ENCODE measurements at regions not wholly inside any gene's neighbourhood (a gene's known extent, or its start where the extent isn't known, plus 50 kb on each side); places are given as distances from the start of the nearest gene placed in this dataset.
"Not testable (repeated sequence)": the region's sequence is repeated elsewhere in the genome, so short reads cannot be mapped to it uniquely, and the experiment has no call there.

DNA sequence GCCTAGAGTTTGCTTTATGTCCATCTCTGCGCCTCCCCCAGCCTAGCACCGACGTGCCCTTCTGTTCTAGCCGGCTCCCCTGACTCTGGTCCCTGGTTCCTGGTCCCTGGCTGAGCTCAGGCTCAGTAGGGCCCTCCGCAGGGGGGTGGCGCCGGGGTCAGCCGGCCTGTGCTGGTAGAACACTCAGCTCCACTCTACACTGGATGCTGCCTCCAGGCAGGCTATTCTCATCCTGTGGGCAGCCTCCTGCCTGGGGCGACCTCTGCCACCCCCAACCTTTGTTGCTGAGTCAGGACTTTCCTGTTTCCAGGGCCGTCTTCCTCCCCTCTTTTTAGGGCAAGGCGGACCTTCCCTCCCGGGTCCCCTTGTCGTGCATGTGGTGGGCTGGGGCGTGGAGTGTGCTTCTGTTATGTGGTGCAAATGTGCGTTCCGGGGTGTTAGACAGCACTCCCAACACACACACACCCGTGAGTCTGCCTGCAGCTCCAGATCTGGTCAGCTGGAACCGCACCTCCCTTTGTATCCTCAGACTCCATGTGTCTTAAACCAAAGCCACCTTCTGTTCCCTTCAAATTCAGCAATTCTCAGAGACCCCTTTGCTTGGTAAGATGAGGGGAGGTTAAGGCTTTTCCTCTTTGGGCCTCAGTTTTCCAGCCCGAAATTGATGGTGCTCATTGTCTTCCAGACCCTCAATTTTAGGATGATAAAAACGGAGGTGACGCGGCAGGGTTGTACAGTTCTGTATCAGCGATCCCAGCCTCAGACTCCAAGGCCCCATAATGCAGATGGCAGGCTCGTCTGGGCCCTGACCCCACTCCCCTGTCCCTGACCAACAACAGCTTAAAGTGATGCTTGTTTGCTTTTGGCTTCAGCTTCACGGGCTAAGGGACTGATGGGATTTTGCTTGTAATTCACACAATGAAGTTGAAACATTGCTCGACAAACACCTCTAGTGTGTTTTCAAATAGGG is 1327.9 kb downstream of the BRD1 start:
- DNase-seq, result peak in 2 of 5 donors; percentile 13 to 23
- TF ChIP-seq POLR2A (IDR thresholded peaks at IDR 0.05), result no peak
- TF ChIP-seq, protein P1, sequence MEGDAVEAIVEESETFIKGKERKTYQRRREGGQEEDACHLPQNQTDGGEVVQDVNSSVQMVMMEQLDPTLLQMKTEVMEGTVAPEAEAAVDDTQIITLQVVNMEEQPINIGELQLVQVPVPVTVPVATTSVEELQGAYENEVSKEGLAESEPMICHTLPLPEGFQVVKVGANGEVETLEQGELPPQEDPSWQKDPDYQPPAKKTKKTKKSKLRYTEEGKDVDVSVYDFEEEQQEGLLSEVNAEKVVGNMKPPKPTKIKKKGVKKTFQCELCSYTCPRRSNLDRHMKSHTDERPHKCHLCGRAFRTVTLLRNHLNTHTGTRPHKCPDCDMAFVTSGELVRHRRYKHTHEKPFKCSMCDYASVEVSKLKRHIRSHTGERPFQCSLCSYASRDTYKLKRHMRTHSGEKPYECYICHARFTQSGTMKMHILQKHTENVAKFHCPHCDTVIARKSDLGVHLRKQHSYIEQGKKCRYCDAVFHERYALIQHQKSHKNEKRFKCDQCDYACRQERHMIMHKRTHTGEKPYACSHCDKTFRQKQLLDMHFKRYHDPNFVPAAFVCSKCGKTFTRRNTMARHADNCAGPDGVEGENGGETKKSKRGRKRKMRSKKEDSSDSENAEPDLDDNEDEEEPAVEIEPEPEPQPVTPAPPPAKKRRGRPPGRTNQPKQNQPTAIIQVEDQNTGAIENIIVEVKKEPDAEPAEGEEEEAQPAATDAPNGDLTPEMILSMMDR (IDR thresholded peaks at IDR 0.05), result no peak
- no peaks in the 10 kb centered on the region for H3K9me3 ChIP-seq
- no peak overlapping the region for H3K4me3 ChIP-seq
- H3K4me1 ChIP-seq, result peaks cover 0 to 3% (median 0%) of the 10 kb centered on the region in 12 donors
- H3K27me3 ChIP-seq, result peaks cover 0 to 51% (median 6%) of the 10 kb centered on the region in 9 donors
- H3K36me3 ChIP-seq, result no peaks in the 10 kb centered on the region
- ATAC-seq, result no peak
- intact Hi-C loops (cut with DNase I), result loop anchor here in 4 of 10 donors (10.0 kb wide), 3 partner anchors 1655 to 1705 kb away; no protein-coding TSS in a partner anchor
- no peak overlapping the region for H3K27ac ChIP-seq
- whole genome bisulfite sequencing, 4 donors, result 76 to 80% (median 79%) methylated on average over 26 of the region's 26 CpGs

DNA sequence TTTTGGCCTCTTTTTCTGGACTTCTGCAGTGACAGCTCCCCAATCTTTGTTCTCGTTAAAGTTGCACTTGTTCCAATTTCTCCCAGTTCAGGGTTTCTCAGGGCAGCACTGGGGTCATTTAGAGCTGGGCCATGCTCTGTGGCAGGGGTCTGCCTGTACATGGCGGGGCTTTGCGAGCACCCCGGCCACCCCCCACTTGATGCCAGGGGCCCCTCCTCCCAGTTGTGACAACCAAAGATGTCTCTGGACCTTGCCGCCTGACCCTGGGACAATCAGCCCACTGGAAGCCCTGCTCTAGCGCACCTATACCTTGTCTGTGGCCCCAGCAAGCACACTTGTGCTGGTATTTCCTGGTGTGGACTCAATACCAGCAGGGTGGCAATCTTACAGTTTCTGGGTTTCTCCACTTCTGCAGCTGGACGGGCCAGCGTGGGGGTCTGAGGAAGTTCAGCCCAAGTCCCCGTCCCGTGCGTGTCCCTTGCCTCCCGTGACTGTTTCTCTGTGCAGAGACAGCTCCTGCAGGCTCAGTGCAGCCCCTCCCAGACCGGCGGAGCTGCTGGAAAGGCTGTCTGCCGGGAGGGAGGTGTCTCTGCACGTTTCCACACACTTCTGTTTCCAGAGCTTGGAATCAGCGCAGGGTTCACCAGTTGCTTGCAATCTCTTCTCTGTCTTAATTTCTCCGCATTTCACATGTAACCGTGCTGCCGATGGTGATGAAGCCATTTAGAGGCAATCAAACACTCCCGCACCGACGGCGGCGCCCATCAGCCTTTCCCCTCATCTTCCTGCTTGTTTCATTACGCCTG is 1328.9 kb downstream of the BRD1 start:
- ATAC-seq (no peak), DNase-seq (peak in 2 of 5 donors; percentile 18 to 58)
- TF ChIP-seq POLR2A (IDR thresholded peaks at IDR 0.05), result no peak
- TF ChIP-seq, protein P1 (IDR thresholded peaks at IDR 0.05), result no peak
- Histone ChIP-seq H3K36me3 (no peaks in the 10 kb centered on the region), H3K4me1 (peaks cover 0 to 3% (median 0%) of the 10 kb centered on the region in 12 donors), H3K9me3 (no peaks in the 10 kb centered on the region), H3K4me3 (no peak overlapping the region), H3K27me3 (peaks cover 0 to 57% (median 6%) of the 10 kb centered on the region in 9 donors), H3K27ac (no peak overlapping the region)
- 57 to 60% (median 59%) methylated on average over 21 to 26 of the region's 26 CpGs for WGBS, 4 donors
- intact Hi-C loops (cut with DNase I), result loop anchor here in 4 of 10 donors (10.0 kb wide), 3 partner anchors 1654 to 1704 kb away; no protein-coding TSS in a partner anchor

DNA sequence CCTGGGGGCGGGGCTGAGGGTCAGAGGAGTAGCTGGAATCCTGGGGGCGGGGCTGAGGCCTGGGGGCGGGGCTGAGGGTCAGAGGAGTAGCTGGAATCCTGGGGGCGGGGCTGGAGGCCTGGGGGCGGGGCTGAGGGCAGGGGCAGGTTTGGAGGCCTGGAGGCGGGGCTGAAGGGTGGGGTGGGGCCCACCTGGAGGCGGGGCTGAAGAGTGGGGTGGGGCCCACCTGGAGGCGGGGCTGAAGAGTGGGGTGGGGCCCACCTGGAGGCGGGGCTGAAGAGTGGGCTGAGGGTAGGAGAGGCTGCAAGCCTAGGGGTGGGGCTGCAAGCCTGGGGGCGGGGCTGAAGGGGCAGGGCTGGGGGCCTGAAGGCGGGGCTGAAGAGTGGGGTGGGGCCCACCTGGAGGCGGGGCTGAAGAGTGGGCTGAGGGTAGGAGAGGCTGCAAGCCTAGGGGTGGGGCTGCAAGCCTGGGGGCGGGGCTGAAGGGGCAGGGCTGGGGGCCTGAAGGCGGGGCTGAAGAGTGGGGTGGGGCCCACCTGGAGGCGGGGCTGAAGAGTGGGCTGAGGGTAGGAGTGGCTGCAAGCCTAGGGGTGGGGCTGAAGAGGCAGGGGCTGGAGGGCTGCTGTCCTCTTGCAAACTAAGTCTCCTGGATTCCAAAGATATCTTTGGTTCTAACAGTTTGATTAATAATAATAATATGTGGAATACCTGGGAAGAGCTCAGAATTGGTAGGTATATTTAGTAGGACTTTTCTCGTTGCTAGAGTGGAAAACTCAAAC is 1329.7 kb downstream of the BRD1 start:
- not testable (repeated sequence) for H3K9me3 ChIP-seq, H3K4me3 ChIP-seq, H3K36me3 ChIP-seq, H3K27ac ChIP-seq, ATAC-seq, H3K4me1 ChIP-seq
- peak in 2 of 5 donors; percentile 4 to 41 for DNase-seq
- WGBS, 4 donors, result 47 to 98% (median 89%) methylated on average over 3 to 11 of the region's 16 CpGs
- intact Hi-C loops (cut with DNase I), result loop anchor here in 4 of 10 donors (10.0 kb wide), 3 partner anchors 1653 to 1703 kb away; no protein-coding TSS in a partner anchor
- peaks cover 0 to 58% (median 13%) of the 10 kb centered on the region in 9 donors for H3K27me3 ChIP-seq

Measured in heart left ventricle (tissue), 16 donors.